Epithelial cell of prostate (primary cell): ENCODE measurements at regions not wholly inside any gene's neighbourhood (a gene's known extent, or its start where the extent isn't known, plus 50 kb on each side); places are given as distances from the start of the nearest gene placed in this dataset.

ENCODE experiments used
- DNase-seq: peaks from one replicate; pipeline ENCODE4 v3.0.0-alpha.2; 2011; ENCODE audit warnings: low read depth, low spot score
- H3K27ac ChIP-seq: fragments of 450-650 bp; 2 replicates; pipeline ENCODE4 v1.5.1; 2017; ENCODE audit warnings: mild to moderate bottlenecking

DNA sequence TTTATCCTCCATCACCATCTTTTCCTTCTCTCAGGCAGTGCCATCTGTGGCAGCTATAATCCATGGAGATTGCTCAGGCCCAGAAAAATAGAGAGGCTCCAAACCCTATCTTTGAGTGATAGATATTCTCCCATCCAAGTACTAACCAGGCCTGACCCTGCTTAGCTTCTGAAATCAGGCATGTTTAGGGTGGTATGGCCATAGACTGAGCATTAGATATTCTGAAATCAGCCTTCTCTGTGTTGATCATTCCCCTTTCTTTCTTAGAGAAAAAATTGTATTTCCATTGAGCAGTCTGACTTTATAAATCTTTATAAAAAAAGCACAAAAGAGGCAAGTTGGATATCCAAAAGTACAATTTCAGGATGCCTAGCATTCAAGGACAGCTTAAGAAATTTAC, 131.5 kb upstream of the ACVR2A start:
- no peak overlapping the region for H3K27ac ChIP-seq
- DNase-seq: no peak

GRCh38 chr2:147712051-147712450, 132.8 kb upstream of the ACVR2A start:
- DNase-seq: no peak
- H3K27ac ChIP-seq: no peak overlapping the region

DNA sequence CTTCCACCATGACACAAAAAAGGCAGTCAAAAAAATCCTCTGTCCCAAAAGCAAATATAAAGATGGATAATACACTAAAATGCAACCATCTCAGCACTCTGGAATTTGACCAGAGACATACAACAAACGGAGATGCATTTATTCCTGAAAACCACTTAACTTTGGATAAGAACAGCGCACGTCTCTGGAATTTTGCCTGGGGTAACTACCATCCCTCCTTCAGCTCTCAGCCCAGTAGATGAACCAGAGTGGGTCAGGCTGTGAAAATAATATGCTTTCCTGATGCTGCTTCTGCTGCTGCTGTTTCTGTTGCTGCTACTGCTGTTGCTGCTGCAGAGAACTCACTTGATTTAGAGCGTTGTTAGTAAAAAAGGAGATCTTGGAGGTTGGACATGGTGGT, 133.8 kb upstream of the ACVR2A start:
- DNase-seq: no peak
- no peak overlapping the region for H3K27ac ChIP-seq

DNA sequence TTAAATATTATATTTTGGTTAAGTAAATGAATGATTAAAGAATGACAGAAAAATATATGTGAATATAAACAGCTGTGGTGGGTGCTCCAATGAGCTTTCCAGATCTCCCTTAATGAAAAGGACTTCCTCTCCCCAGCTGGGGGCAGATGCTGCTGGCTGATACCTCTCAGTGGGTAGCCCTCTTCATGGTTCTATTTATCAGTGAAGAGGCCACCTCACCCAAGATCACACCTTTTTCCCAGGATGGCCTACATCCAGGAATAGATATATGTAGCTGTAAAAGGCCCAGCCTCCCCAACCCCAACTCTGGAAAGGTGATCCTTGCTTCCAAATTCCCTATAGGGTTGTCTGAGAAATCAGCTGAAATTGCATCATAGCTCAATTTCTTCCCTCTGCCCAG, 135.2 kb upstream of the ACVR2A start:
- H3K27ac ChIP-seq: no peak overlapping the region
- DNase-seq: no peak

- H3K27ac ChIP-seq: peak overlapping the region; percentile 17
- DNase-seq: no peak
These were observed 141.7 kb upstream of the ACVR2A start for GRCh38 chr2:147703171-147703570.

DNA sequence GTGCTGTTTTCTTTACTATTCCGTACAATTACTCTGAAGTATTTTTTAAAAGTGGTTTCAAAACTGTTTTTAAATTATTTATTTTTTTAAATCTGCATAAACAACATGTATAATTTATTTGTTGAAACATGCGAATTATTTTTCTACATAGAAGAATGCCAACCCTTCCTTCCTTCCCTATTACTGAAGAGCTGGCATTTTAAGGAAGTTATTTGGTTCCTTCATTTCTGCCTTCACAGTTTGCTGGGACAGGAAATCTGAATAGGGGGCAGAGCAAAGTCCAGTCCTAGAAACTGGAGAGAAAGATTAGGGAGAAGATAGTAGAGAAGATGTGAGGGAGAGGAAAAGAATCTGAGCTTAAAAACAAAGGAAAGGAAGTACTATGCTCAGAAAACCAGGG, 146.7 kb upstream of the ACVR2A start:
- no peak for DNase-seq
- no peak overlapping the region for H3K27ac ChIP-seq

DNA sequence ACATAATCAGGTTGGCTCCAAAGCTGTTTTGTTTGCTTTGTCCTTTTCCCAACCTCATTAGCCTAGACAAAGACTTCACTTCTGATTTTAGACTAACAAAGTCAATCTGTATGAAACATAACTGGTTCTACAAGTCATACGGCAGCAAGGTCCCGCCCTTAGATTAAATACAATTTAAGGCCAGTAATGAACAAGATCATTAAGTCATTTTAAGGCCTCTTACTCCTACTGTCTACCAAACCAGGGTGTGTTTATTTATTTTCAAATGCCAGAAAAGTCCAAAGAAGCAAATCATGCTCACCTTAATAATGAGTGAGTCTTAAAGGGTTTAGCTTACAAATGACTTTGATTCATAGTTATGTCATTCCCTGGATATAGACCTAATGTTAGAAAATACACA, 148.4 kb upstream of the ACVR2A start:
- DNase-seq: peak; percentile 74

GRCh38 chr2:147689220-147689909, 155.5 kb upstream of the ACVR2A start:
- peak overlapping the region; percentile 43 for H3K27ac ChIP-seq
- DNase-seq: no peak

More for the DNA sequence above, 148.4 kb upstream of the ACVR2A start:
- H3K27ac ChIP-seq: peak overlapping the region; percentile 65

DNA sequence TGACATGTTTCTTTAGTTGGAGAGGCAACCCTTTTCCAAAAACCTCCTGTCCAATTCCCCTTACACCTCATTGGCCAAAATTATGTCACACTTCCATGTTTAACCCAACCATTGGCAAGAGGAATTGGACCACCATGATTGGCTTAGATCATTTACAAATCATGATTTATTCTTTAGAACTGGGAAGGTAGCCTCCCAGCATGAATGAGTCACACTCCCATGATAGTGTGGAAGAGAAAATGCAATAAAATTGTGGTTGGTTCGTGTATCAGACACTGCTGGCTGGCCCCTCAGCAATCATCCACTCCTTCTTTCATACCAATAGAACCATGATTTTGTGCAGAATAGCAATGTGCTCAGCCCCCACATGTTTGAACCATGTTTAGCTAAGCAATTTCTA, 156.6 kb upstream of the ACVR2A start:
- no peak overlapping the region for H3K27ac ChIP-seq
- DNase-seq: peak; percentile 18

DNA sequence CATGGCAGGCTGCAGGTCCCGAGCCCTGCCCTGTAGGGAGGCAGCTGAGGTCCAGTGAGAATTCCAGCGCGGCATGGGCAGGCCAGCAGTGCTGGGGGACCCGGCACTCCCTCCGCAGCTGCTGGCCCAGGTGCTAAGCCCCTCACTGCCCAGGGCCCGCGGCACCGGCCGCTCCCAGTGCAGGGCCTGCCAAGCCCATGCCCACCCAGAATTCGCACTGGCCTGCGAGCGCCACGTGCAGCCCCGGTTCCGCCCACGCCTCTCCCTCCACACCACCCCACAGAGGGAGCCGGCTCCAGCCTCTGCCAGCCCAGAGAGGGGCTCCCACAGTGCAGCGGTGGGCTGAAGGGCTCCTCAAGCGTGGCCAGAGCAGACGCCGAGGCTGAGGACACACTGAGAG, 158.5 kb upstream of the ACVR2A start:
- DNase-seq: no peak
- no peak overlapping the region for H3K27ac ChIP-seq

DNA sequence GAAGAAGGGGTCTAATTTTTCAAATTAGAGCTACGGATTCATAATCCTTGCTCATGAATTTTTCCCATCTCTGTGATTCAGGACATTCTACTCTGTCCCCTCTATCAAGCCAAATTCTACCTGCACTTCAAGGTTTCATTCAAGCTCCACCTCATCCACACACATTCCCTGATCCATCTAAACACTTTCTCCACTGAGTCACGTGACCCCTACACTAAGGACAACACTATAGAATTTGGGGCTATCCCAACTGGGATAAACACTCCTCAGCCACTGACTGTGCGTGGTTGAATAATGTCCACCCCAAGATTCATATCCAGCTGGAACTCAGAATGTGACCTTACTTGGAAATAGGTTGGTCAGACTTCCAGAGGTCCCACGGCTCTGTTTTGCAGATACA, 159.9 kb upstream of the ACVR2A start:
- DNase-seq: no peak
- H3K27ac ChIP-seq: no peak overlapping the region

- no peak overlapping the region for H3K27ac ChIP-seq
- no peak for DNase-seq
These were observed 161.4 kb upstream of the ACVR2A start for GRCh38 chr2:147683380-147683779.

DNA sequence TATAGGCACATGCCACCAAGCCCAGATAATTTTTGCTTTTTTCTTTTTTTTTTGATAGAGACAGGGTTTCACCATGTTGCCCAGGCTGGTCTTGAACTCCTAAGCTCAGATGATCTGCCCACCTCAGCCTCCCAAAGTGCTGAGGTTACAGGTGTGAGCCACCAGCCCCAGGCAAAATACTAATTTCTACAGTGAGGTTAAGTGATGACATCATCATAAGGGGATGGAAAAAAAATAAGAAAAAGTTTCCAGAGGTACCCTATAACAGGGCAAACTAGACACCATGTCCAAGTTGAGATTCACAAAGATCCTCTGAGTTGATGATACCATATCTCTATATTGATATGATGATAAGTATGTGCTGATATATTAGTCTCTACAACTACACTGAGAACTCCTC, 163.7 kb upstream of the ACVR2A start:
- DNase-seq: no peak
- no peak overlapping the region for H3K27ac ChIP-seq

- DNase-seq: no peak
- H3K27ac ChIP-seq: no peak overlapping the region
These were observed 164.8 kb upstream of the ACVR2A start for GRCh38 chr2:147679955-147680531.

DNA sequence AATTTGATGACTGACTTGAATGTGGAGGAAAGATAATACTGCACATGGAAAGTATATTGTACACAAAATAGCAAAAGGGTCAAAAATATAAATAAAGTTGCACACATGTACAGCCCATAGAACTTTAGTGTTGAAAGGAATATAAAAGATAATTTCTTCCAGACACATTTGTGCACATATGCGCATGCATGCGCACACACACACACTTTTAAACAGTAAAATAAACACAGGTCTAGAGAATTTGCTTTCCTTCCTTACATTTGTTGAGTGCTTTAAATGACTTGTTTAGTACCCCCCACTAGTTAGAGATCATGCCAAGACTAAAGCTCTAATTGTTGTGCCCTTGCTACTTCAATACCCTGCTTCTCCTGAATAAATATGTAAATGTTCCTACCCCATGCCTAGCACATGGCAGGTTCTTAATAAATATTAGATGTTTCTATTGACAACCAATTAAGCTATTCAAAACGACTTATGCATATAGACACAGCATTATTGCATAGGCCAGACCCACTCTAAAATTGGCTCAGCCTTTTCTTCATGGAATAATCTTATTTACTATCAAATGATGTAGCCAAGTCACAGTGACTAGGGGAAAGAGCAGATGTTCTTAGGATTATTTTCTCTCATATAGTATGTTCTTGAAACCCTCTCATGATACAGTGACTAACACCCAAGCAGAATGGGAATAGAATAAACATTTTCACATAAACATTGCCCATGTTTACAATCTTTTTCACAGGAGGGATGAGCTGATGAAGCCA, 165.5 kb upstream of the ACVR2A start:
- H3K27ac ChIP-seq: no peak overlapping the region
- DNase-seq: no peak

DNA sequence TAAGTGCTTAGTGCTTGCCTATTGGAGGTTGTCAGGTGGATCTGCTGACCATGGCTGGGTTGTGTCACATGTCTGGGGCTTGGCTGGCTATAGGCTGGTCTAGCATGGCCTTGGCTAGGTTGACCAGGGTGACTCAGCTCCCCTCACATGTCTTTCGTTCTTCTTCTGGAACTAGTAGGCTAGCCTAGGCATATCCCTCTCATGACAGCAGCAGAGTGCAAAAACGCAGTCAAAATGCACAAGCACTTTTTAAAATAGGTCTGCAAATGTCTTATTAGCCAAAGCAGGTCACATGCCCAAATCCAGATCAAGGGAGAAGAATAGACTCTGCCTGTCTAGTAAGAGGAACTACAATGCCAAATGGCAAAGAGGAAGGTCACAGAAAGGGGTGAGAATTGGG, 179.7 kb upstream of the ACVR2A start:
- DNase-seq: peak; percentile 46
- peak overlapping the region; percentile 57 for H3K27ac ChIP-seq

DNA sequence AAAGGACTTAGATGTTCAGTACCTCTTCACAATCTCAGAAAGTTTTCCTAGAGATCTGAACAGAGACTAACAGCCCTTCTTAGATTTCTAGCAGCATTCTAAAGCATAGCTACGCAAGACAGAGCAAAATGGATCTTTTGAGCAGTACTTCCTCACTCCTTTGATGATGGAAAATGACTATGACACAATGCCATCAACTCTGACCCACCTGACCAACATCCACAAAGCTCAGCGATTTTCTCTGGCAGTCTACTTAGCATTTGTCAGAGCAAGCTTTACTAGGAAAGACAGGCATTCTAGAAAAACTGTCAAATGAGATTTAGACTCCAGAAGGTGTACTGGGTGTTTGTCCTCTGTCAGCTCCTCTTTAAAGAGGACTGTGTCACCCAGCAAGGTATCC, 180.9 kb upstream of the ACVR2A start:
- DNase-seq: no peak
- no peak overlapping the region for H3K27ac ChIP-seq

GRCh38 chr2:147663153-147663961, 181.5 kb upstream of the ACVR2A start:
- no peak overlapping the region for H3K27ac ChIP-seq
- DNase-seq: no peak

- H3K27ac ChIP-seq: no peak overlapping the region
- DNase-seq: no peak
These were observed 182.6 kb upstream of the ACVR2A start for GRCh38 chr2:147662221-147662620.

DNA sequence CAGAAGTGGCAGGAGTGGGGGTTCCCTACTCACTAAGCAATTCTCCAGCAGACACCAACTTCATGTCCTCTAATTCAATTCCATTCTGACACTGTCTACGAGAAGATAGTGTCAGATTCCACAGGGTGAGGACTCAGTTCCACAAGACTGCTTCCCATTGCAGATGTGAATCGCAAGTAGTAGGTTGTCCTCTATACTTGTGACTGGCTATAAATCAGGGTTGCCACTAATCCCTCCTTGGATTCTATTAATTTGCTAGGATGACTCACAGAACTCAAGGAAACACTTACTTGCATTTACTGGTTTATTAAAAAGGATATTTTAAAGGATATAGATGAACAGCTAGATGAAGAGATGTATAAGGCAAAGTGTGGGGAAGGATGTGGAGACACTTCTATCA, 184.1 kb upstream of the ACVR2A start:
- peak; percentile 14 for DNase-seq
- H3K27ac ChIP-seq: no peak overlapping the region

DNA sequence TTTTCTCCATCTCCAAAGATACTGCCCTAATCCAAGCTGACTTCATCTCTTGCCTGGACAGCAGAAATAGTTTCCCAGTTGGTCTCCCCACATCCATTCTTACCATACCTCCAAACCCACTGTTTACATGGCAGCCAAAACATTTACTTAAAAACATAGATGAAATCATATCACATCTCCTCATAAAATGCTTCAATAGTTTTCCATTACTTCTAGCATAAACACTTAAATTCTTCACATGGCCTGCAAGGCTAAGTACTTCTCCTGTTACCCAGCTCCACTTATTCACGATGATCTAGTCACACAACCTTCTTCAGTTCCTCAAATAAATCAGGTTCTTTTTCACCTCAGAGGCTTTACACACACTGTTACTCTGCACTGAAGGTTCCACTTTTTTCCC, 185.8 kb upstream of the ACVR2A start:
- H3K27ac ChIP-seq: no peak overlapping the region
- DNase-seq: no peak
